Stimulated activated CD8-positive, alpha-beta memory T cell treated with anti-CD3 and anti-CD28 coated beads, Interleukin-4, amount 100 ng/mL, for 24 hours (primary cell): ENCODE measurements at regions not wholly inside any gene's neighbourhood (a gene's known extent, or its start where the extent isn't known, plus 50 kb on each side); places are given as distances from the start of the nearest gene placed in this dataset.
A peak's percentile ranks its signal among the peaks of the same experiment; 100 is the strongest.

ENCODE experiments used
- DNase-seq: peaks from one replicate; pipeline ENCODE4 v3.0.0-alpha.2; 2020; ENCODE audit warnings: low read depth

DNA sequence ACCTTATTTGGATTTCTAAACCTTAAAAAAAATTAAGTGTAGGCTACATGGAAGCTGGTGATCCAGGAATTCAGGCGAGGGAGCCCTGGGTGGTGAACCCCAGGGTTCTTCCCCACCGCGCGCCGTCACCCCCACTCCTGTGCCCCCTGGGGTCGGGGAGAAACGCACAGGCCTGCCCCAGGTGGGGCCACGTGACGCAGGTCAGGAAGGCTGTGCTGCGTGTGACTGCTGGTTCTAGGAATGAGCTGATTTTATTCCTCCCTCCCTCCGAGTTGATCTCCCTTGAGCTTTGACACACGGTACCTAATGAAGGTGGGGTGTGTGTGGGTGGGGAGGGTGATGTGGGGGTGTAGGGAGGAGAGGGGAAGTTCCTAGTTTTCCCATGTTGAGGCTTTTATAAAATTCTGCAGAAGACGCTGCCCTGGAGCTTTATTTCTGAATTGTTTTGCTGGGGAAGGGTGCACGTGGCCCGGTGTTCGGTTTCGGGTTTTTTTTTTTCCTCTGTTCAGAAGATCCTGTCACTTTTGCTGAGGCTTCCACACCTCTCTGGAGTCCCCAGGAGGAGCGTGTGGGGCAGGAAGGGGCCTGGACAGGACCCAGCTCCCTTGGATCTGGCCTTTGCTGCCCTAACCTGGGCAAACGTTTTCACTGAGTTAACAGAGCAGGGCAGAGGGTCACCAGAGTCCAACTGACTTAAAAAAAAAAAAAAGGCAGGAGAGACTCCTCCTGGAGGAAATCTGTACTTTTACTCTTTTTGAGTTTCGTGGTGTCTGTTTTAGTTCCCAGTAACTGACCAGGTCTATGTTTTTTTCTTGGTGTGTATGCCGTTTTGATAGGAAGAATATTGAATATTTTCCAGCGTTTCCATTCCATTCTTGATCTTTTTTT, 55.8 kb upstream of the GSE1 start:
- DNase-seq = peak; percentile 38

DNA sequence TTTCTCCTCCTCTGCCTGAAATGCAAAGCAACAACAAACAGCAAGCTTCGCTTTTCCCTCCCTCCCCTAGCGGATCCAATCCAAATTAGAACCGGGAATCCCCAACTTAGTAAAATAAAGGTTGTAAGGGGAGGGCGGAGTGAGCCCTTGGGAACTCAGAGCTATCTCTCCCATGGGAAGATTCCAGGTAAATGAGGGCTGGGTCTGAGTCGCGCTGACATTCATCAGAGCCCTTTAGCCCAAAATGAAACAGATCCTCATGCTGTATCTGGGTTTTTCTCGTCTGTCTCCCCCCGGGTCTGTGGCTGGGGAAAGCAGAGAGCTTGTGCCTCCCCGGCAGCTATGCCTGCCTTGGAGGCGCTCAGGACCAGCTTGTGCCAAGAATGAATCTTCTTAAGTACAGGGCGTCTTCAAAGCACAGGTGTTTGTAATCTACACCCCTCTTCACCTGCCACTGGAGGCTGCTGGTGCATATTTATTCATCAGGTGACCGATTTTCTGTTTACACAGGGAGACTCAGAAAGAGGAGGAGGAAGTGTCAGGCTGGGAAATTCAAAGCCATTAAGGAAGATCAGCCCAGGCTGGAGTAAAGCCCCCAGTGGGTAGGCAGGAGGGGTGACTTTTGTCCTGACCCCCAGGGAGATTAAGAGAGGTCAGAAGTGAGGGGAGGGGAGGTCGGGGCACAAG, 55.0 kb upstream of the GSE1 start:
- no peak for DNase-seq

DNA sequence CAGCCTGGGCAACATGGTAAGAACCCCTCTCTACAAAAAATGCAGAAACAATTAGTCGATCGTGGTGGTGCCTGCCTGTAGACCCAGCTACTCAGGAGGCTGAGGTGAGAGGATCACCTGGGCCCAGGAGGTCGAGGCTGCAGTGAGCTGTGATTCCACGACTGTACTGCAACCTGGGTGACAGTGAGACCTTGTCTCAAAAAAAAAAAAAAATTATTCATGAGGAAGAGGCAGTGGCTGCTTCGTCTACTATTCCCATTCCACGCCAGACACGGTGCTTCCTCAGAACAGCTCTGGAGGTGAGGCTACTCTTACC, 52.2 kb upstream of the GSE1 start:
- DNase-seq = no peak

DNA sequence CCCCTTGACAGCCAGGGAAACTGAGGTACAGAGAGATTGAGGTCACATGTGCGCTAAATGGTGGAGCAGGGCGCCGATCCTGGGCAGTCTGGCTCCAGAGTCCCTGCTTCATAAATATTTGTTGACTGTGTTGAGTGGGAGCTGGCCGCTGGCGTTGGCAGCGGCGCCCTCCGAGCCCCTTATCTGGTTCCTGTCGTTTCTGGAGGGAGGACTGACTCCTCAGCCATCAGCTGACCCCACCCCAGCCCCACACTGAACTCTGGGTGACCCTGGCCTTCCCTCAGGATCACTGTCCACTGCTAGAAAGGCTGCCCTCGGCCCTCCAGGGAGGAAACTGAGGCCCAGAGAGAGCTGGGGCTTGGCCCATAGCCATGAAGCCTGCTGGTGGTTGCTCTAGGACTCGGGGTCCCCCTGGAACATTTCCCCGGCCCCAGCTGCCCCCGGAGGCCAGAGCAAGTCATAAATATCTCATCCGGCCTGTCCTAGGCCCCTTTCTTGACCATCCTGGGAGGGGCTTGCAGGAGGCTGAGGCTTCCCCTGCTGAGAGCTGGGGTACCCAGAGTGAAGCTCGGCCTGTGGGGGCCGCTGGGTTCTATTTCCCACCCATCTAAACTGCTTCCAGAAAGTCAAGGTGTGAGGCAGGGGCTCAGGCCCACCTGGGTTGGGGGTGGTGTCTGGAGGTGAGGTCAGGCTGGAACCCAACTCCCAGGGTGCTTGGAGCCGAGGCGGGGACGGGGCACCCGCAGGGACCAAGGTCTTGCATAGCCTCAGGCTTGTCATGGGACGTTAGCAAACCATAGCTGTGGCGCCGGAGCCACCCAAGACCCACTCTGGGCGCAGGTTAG, 51.7 kb upstream of the GSE1 start:
- DNase-seq = no peak

DNA sequence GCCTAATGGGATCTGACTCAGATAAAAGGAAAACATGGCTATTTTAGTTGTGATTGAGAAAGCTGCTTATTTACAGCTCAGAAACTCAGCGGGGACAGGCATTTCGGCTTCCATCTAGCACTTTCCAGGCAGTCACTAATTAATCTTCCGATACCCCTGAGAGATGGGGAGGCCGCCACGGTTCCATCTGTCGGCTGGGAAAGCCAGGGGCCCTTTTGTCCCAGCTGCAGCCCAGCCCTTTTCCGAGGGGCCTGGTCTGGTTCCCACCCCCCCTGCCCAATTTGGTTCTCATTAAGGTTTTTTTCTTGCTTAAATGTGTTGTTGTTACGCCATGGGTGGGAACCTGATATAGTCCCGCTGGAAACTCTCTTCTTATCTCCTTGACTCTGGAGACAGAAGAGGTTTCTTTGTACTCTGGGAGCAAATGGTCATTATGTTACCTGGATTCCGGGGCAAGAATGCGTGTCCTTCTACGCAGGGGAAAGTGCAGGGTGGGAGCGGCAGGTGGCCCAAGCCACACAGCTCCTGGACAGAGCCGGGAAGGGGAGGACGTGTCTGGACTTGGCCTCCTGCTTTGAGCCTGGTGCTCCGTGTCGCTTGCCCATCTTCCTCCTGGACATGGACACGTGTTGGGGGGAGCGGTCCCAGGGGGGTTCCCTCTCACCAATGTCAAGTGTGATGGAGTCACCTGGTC, 50.9 kb upstream of the GSE1 start:
- DNase-seq = no peak

DNA sequence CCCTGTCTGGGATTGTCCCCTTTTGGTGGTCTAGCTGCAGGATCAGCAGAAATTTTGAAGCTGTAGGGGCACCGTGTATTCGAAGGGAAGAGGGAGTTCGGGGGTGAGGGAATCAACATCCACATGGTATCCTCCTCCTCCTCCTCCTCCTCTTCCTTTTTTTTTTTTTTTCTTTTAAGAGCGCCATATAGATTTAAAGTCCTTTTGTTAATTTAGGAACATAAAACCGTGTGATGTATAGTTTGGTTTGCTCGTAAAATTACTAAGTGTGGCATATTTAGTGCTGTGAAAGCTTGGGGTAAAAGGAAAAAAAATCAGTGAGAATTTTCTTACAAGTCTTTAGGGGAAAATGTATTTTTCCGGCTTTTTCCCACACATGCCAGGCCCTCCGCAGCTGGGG, 50.1 kb upstream of the GSE1 start:
- DNase-seq = no peak
